HG03432 (cell line): ENCODE measurements at regions not wholly inside any gene's neighbourhood (a gene's known extent, or its start where the extent isn't known, plus 50 kb on each side); places are given as distances from the start of the nearest gene placed in this dataset.
A peak's percentile ranks its signal among the peaks of the same experiment; 100 is the strongest.
"Not testable (repeated sequence)": the region's sequence is repeated elsewhere in the genome, so short reads cannot be mapped to it uniquely, and the experiment has no call there.

ENCODE experiments used
- ATAC-seq: cut with Tn5 transposase; IDR thresholded peaks from one replicate; pipeline ENCODE4 v1.9.1; 2021; ENCODE audit warnings: mild to moderate bottlenecking, moderate library complexity; ENCODE audit not compliant: unreplicated experiment

DNA sequence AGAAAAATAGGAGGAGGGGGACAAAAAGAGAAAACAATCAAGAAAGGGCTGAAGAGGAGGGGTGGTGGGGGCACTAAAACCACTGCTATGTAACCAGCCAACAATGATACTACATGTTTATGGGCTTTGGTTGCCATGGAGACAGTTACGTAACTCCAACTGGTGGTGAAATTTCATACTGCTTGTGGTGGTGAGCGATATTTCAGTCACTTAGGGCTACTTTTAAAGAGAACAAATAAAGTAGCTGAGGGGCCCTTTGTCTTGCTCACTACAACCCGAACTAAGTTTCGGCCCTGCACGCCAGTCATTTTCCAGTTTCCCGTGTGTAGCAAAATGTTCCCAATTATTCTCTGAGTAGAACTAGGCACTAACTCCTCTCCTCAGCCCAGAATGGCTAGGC, 275.2 kb upstream of the EDA2R start:
- ATAC-seq = no peak

DNA sequence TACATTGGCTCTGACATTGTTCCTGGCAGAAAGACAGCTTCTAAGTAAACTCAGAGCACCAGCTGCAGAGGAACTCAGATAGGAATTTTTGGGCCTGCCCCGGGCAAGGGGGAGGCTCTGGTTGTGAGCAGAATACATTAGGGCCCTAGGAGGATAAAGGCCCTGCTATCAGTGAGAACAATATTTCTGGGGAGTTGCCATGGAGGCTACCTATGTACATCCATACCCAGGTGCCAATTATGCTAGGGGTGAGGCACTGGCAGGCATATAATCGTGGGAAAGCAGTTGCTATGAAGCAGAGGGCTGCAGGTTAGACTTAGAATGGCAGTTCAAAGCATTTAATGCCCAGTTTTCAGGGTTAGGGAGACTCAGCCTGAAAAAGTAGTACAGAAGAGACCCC, 273.5 kb upstream of the EDA2R start:
- ATAC-seq = no peak

DNA sequence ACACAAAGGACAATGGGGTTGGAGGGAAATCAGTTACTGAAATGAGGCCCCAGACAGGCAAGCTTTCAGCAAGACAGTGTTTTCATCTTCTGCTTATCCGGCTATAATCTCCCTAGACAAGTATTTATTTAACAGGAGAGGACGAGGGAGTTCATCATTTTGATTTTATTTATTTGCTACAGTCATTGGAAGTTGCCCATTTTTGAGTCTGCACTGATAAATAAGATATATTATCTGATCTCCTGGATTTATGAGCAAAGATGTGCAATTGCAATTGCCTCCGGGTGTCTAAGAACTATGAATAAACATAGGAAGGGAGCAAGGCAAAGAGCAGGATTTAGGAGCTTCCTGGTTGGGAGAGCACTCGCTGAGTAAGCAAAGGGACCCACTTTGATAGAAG, 263.2 kb upstream of the EDA2R start:
- no peak for ATAC-seq

DNA sequence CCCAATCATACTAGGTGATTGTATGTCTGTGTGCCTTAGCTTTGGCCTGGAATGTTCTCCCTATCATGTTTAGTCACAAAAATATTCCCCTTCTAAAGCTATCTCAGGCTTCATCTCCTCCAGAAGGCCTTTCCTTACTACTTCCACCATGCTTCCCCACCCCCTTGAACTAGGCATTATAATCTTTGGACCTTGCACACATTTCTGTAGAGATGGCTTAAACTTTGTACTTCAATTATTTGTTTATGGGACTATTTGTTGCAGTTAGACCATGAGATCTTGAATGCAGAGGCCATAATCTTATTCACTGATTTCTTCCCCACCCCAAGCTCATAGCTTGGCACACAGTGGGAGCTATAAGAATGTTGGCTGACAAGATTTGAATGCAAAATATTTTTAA, 262.0 kb upstream of the EDA2R start:
- no peak for ATAC-seq

GRCh38 chrX:66892004-66892403, 253.1 kb upstream of the EDA2R start:
- no peak for ATAC-seq

GRCh38 chrX:66889418-66889817, 250.5 kb upstream of the EDA2R start:
- no peak for ATAC-seq

GRCh38 chrX:66882101-66882500, 243.2 kb upstream of the EDA2R start:
- ATAC-seq = no peak

- no peak for ATAC-seq
Observed at GRCh38 chrX:66876776-66877175, 237.9 kb upstream of the EDA2R start.

DNA sequence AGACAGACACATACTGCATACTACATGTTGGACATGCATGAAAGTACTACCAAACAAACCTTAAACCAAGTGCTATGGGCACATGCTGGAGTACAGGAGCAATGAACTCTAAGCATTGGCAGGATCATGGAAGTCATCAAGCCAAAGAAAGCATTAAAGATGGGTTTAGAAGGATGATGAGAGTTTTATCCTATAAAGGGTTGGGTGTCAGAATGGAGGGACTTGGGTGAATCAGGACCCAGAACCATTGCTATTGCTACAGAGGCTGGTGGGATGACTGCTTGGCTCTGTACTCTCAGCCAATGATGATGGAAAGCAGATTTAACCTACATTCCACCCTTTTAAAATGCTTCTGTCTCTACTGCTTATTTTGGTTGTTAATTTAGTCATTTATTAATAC, 233.9 kb upstream of the EDA2R start:
- no peak for ATAC-seq

DNA sequence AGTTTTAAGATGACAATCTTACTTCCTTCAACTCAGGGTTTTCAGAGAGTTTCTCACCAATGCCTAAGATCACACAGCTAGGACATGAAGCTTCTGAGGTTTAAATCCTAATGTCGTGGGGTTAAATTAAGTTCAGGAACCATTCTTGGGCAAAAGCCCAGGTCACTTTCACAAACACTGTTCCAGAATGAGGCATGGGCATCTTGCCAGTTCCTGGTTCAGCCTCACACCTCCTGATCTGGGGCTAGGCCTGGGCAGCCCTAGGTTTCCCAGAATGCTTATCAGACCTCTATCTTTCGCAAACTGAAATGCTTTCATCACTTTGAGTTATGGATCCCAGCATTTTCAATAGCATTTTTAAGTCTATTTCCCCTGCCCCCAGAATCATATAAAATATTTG, 224.8 kb upstream of the EDA2R start:
- no peak for ATAC-seq

GRCh38 chrX:66833426-66833825, 194.5 kb upstream of the EDA2R start:
- peak; percentile 100 for ATAC-seq

GRCh38 chrX:66815227-66815626, 176.3 kb upstream of the EDA2R start:
- no peak for ATAC-seq

DNA sequence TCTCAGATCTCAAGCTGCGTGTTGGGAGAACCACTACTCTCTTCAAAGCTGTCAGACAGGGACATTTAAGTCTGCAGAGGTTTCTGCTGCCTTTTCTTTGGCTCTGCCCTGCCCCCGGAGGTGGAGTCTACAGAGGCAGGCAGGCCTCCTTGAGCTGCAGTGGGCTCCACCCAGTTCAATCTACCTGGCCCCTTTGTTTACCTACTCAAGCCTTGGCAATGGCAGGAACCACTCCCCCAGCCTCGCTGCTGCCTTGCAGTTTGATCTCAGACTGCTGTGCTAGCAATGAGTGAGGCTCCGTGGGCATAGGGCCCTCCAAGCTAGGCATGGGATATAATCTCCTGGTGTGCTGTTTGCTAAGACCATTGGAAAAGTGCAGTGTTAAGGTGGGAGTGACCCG, 155.6 kb upstream of the EDA2R start:
- not testable (repeated sequence) for ATAC-seq

- ATAC-seq = no peak
Observed at GRCh38 chrX:66766318-66766717, 127.4 kb upstream of the EDA2R start.

- ATAC-seq = no peak
Observed at GRCh38 chrX:66760651-66761050, 121.8 kb upstream of the EDA2R start.

DNA sequence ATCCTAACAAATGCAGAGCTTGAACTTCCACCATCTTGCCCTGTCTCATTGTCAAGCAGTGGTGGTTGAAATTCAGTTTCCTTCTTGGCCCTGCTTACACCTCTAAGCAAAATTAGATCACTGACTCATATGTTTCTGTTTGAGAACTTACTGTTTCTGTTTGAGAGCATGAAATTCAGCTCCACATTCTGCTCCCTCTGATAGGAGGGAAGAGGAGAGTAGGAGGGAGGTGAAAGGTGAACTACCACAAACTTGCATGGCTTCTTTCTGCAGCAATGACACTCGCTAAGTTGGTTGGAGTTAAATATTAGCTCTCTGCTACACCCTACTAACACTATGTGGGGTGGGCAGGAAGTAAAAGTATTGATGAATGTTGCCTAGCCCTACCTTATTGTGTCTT, 117.8 kb upstream of the EDA2R start:
- peak; percentile 89 for ATAC-seq

DNA sequence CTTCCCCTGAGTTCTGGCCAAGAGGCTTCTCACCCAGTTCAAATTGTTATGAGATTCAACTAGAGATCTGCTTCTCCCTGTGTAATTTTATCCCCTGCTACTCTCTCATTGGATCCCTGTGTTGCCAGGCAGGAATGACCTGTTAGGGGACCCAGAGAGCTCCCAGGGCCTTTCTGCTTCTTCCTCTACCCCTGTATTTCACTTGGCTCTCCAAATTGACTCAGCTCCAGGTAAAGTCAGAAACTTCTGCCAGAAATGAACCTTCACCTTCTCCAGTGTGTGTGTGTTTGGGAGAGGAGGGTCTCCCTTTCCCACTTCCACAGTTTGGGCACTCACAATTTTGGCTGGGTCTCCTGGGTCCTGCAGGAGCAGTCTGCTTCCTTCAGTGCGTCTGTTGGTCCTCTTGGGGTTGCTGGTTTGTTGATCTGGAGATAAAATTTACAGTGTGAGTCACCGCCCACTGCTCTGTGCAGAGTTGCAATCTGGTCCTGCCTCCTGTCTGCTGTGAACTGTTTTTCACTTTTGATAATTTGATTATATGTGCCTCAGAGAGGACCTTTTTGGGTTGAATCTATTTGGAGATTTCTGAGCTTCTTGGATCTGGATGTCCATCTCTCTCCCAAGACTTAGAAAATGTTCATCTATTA, 112.4 kb upstream of the EDA2R start:
- ATAC-seq = no peak

DNA sequence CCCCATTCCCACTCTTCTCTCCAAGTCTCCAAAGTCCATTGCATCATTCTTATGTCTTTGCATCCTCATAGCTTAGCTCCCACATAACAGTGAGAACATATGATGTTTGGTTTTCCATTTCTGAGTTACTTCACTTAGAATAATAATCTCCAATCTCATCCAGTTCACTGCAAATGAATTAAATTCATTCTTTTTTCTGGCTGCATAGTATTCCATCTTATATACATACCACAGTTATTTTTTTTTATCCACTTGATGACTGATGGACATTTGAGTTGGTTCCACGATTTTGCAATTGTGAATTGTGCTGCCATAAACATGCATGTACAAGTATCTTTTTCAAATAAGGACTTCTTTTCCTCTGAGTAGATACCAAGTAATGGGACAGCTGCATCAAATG, 105.6 kb upstream of the EDA2R start:
- ATAC-seq = not testable (repeated sequence)

- peak; percentile 55 for ATAC-seq
Observed at GRCh38 chrX:66731398-66731797, 92.5 kb upstream of the EDA2R start.

GRCh38 chrX:66728818-66729271, 90.0 kb upstream of the EDA2R start:
- peak; percentile 89 for ATAC-seq

DNA sequence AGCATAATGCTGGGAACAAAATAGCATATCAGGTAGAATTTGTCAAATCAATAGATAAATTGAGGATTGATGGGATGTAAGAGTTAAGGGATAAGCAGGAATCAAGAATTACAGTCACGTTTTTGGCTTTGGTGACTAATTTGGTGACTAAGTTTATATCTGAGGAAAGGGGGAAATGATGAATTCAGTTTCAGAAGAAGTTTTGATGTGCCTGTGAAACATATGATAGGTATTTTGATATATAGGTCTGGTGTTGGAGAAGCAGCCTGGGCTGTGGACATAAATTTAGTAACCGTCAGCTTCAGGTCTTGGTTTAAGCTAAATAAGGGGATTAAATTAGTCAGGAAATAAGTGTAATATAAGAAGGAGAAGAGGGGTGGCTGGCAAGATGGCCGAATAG, 79.0 kb upstream of the EDA2R start:
- no peak for ATAC-seq

DNA sequence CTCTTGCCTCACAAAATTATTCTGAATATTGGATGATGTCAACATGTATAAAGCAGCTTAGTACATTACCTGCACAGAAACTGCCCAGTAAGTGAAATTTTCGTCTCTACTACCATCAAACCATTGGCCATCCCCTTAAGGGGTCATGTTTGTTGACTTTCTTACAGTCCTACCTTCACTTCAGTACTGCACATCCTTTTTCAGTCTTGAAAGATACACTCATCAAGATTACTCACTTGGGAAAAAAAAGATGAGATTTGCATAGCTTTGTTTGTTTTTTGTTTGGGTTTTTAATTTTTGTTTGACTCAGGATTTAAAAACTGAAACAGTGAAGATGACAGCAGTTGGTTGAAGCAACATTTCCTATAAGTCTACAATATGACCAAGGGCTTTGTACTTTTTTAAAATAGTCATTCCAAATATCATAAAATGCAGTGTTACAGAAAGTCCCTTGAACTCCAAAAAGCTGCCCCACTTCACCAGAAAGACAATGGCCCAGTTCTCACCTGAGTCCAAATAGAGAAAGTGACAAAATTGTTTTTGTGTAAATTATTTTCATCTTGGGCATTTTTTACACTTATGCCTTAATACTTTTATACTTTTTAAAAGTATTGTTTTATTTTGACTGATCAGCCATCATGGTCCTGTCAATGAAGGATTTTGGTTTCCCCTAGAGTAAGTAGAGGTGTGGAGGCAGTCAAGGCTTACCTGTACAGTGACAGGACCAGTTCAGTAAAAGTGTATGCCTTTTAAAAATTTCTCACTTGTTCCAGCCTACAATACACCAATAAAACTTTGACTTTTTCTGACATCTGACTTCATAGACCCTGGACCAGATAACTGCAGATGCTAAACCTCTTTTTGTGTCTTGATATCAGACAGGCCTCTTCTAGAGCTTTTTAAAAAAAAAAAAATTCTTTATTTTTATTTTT, 59.7 kb upstream of the EDA2R start:
- no peak for ATAC-seq
